Erythroblast (primary cell): ENCODE measurements at regions not wholly inside any gene's neighbourhood (a gene's known extent, or its start where the extent isn't known, plus 50 kb on each side); places are given as distances from the start of the nearest gene placed in this dataset.

Experiments used
- GATA1 ChIP-seq: IDR thresholded peaks from 2 replicates; pipeline ENCODE4 v1.6.1; 2011; ENCODE audit warnings: low read depth, mild to moderate bottlenecking, control low read depth, low read length, moderate library complexity
- POLR2A ChIP-seq: IDR thresholded peaks from 2 replicates; pipeline ENCODE4 v1.6.1; 2011; ENCODE audit warnings: mild to moderate bottlenecking, low read length

- TF ChIP-seq POLR2A = no peak
- no peak for TF ChIP-seq GATA1
Measured at GRCh38 chr5:18807256-18808149, 1173.2 kb downstream of the TAF11L14 start.
